GM19324 (cell line): ENCODE measurements at regions not wholly inside any gene's neighbourhood (a gene's known extent, or its start where the extent isn't known, plus 50 kb on each side); places are given as distances from the start of the nearest gene placed in this dataset.

Source experiments
- ATAC-seq: cut with Tn5 transposase; IDR thresholded peaks from one replicate; pipeline ENCODE4 v1.9.1; 2021; ENCODE audit warnings: mild to moderate bottlenecking, moderate library complexity; ENCODE audit not compliant: unreplicated experiment, low FRiP score

- ATAC-seq, result no peak
These were observed 363.4 kb downstream of the TMA16 start for GRCh38 chr4:163857903-163858302.

GRCh38 chr4:163858515-163858914 is 364.0 kb downstream of the TMA16 start:
- peak; percentile 51 for ATAC-seq

- no peak for ATAC-seq
These were observed 368.6 kb downstream of the TMA16 start for GRCh38 chr4:163863082-163863481.

DNA sequence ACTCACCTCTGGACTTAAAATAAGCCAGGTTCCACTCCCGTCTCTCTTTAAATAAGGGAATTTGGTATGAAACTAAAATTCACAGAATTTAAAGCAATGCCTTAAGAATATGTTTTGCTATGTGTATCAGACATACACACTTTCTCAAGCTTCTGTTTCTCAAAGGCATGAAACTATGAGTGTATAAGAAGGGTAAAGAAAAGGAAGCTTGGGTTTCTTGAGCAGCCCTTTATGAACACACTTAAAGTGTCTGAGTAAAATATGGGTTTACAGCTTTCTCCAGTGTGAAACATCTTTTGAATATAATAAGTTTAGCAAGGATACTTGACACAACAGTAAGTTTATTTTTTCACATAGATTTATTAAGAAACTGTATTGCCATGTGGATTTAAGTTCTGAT is 370.5 kb downstream of the TMA16 start:
- no peak for ATAC-seq

GRCh38 chr4:163866728-163867315 is 372.3 kb downstream of the TMA16 start:
- ATAC-seq, result peak; percentile 65

DNA sequence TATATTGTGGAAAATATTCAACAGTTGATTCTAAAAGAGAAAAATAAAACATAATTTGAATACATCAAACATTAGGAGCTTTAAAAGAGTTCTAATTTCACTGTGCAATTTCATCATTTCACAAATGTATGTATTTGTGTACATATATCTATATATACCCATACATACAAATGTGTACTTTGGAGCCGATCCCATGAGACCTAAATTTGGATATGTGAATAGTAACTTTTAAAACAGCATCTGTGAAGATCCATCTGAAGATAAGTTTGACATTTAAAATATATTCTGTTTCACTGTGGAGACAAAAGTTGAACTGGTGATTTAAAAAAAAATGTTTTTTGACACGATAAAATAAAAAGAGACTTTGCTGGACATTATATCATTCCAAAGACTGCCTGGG is 374.0 kb downstream of the TMA16 start:
- no peak for ATAC-seq

GRCh38 chr4:163871078-163871477 is 376.6 kb downstream of the TMA16 start:
- ATAC-seq, result no peak

GRCh38 chr4:163875327-163875726 is 380.8 kb downstream of the TMA16 start:
- ATAC-seq, result no peak

DNA sequence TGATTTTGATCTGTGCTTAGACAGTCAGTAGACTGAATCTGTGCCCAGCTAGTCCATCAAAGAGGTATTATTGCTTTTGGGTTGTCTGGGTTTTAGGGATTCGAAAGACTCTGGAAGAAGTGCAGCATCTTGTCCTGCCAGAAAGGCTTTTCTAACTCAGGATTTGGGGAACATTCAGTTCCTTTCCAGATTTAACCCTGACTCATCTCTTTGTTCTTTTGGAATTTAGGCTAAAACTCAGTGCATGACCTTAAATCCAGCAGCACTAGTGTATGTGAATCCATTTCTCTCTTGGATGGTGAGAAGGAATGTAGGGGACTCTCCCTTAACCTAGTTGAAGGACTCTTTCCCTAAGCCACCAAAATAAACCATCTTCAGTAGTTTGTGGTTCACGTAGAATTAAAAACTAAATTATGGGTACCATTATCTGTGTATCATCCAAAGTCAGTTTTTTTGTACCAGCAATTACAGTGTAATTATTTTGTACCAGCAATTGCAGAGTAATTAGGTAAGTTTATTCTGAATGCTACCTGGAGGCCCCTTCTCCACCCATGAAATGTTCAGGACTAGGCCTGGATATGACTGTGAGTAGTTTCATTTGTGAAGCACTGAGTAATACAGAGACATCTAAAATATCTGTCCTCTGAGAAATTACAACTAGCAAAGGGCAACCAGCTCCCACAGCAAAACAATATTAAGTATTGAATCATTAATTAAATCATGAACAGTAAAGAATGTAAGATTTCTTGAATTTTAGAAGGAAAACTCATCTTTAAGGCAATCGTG is 384.0 kb downstream of the TMA16 start:
- no peak for ATAC-seq

DNA sequence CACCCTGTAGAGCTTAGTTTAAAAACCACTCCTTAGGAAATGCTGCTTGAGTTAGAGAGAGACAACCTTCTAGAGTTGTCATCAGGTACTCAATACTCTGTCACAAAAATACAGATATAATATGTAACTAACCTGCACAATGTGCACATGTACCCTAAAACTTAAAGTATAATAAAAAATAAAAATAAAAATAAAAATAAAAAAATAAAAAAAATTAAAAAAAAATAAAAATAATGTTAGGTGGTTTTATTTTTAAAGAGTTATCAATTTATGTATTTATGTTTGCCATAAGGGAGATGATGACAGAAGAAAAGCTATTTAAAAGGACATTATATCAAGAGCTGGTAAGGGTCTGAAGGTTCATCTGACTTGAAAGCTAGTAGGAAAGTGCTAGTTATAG is 397.9 kb downstream of the TMA16 start:
- ATAC-seq, result no peak

DNA sequence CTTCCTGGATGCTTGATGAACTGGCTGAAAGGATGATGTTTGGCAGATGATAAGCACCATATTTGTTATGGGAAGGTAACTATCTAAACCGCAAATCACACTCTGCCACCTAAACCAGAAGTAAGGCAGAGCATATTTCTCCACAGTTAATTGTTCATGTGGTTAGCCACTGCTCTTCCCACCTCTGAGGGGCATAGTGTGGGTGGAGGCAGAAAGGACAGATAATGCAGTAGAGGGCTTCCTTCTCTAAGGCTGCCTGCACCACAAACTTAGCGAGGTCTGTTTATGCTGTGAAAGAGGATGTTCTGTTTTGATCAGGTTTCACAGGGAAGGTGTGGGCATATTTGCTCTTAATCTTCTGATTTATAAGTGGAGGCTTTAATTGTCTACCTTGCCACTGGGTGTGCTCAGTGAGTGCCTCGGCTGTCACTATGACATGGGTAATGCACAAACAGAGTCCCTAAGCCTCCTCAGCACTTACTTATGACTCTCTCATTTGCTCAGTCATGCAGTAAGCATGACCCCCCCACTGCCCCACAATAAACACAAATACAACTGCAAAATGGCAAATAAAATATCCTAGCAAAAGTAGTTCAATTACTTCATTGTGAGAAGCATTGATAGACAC is 401.0 kb downstream of the TMA16 start:
- ATAC-seq, result no peak

DNA sequence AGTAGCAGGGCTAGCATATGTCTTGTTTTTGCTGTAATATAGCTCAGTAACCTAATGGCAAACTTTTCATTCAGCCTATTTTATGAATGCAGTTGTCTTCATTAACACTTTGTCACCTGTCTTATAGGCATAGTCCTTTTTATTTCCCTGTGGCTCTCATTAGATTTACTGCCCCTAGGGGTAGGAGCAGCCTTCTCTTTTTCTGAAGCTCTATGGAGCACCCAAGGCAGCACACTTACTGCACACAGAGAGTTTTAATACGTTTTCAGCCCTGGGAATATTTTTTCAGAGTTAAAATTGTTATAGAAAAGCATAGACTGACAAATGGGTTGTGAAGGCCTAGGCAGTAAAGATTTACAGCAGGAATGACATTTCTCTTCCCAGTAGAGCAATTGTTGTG is 406.8 kb downstream of the TMA16 start:
- ATAC-seq, result no peak

DNA sequence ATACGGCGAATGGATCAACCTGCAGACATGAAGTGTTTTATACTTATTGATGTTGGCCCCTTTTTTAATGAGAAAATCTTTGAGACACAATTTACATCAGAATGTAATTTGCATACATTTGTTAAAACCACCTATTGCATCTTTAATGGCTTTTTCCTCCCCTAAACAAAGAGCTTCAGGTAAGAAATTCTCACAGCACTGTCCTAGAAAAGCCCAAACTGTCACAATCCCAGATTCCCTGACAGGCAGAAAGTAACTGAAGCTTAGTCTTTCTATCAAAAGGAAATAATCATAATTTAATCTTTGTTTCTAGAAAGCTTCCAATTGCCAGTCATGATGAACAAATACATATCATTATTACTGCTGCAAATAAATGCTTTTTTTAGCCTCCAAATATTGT is 407.9 kb downstream of the TMA16 start:
- no peak for ATAC-seq

GRCh38 chr4:163911891-163912290 is 417.4 kb downstream of the TMA16 start:
- ATAC-seq, result no peak

DNA sequence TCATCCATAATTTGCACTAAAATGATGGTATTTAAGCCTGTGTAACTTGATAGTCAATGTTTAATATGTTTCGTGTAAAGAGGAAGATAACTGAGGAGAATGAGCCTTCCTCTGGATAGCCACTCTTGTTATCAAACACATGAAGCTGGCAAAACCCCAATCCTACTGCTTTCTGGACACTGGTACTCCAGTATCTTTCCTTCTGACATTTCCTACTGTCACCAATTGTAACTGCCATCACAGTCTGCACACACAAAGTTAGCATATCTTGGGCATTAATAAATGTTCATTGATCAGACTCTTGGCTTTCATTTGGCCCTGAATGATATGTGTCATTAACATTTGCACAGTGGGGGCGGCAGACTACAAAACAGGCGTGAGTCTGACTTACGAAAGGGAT is 419.1 kb downstream of the TMA16 start:
- no peak for ATAC-seq

GRCh38 chr4:163915896-163916295 is 421.4 kb downstream of the TMA16 start:
- ATAC-seq, result no peak

DNA sequence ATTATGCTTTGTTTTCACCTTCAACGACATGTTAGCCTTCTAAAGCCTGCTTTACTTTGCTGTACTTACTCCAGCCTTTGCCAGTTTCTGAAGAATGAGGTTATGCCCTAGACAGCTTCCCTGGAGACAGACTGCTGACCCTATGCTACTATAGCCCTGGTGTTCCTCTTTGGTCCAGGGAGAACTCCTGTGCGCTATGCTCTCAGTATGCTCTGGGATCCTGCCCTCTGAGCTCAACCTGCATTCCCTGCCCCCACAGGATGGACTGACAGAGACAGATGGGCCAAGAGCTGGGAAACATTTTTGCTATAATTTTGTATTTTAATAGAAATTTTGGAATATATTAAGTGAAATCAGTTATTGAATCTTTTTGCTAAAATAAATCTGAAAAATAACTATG is 425.9 kb downstream of the TMA16 start:
- ATAC-seq, result no peak

DNA sequence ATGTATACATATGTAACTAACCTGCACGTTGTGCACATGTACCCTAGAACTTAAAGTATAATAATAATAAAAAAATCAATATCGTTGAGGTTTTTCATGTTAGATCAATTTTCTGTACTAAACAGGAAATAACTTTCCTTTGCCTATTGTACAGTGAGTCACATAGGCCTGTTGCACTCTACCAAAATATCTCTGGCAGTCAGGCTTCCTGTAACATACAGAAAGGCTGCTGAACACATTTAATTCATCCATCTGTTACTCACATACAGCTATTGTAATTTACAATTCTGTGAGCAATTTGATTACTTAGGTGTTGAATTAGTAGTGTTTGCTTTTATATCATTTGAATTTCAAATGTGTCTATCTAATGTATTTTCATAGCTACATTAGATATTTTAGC is 427.8 kb downstream of the TMA16 start:
- ATAC-seq, result no peak

GRCh38 chr4:163923092-163923491 is 428.6 kb downstream of the TMA16 start:
- no peak for ATAC-seq

DNA sequence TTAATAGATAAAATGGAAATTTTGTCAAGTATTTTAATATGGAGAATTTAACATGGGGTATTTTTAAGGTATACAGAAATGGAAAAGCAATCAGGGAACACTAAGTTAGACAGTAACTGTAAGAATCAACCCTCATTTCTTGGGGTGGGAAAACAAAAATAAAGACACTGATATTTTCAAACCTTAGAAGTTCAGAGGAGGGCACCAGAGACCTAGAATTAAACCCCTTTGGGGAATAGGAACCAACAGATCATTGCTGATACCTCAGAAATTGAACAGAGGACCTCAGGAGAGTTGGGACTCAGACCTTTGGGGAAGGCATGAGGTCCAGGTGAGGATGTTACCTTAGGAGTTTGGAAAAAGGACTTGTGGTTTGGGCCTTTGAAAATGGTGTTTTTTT is 435.6 kb downstream of the TMA16 start:
- no peak for ATAC-seq

GRCh38 chr4:163932504-163932903 is 438.0 kb downstream of the TMA16 start:
- no peak for ATAC-seq

GRCh38 chr4:163939597-163939996 is 445.1 kb downstream of the TMA16 start:
- ATAC-seq, result no peak
